GM12864 (cell line): ENCODE measurements at regions not wholly inside any gene's neighbourhood (a gene's known extent, or its start where the extent isn't known, plus 50 kb on each side); places are given as distances from the start of the nearest gene placed in this dataset.

Experiments
- DNase-seq: peaks from one replicate; pipeline ENCODE4 v3.0.0-alpha.2; 2011; ENCODE audit warnings: low read depth
- H3K4me3 ChIP-seq: 2 replicates; pipeline ENCODE4 v1.5.1; 2011; ENCODE audit warnings: mild to moderate bottlenecking, low read depth, low read length, control low read depth
- TF ChIP-seq, protein P1 (sequence below): IDR thresholded peaks from 2 replicates; pipeline ENCODE4 v1.5.1; 2011; ENCODE audit warnings: low read depth, mild to moderate bottlenecking, moderate library complexity, low read length, control low read depth, inconsistent platforms; ENCODE audit errors: missing control alignments

DNA sequence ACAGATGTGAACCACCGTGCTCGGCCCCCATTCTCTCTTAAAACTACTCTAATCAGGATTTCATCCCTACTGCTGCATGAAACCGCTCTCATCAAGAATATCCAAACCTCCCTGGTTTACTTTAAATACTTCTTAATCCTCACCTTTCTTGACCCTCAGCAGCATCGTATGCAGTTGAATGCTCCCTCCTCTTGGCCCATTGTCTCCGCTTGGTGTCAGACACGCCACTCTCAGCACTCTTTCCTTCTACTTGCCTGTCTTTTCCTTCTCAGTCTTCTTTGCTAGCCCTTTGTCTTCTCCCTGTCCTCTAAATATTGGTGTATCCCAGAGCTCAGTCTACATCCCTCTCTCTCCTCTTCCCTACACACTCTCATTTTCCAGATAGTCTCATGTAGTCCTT is 314.9 kb downstream of the MRPL39 start:
- TF ChIP-seq, protein P1, sequence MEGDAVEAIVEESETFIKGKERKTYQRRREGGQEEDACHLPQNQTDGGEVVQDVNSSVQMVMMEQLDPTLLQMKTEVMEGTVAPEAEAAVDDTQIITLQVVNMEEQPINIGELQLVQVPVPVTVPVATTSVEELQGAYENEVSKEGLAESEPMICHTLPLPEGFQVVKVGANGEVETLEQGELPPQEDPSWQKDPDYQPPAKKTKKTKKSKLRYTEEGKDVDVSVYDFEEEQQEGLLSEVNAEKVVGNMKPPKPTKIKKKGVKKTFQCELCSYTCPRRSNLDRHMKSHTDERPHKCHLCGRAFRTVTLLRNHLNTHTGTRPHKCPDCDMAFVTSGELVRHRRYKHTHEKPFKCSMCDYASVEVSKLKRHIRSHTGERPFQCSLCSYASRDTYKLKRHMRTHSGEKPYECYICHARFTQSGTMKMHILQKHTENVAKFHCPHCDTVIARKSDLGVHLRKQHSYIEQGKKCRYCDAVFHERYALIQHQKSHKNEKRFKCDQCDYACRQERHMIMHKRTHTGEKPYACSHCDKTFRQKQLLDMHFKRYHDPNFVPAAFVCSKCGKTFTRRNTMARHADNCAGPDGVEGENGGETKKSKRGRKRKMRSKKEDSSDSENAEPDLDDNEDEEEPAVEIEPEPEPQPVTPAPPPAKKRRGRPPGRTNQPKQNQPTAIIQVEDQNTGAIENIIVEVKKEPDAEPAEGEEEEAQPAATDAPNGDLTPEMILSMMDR = no peak
- no peak for DNase-seq
- H3K4me3 ChIP-seq = no peak overlapping the region

DNA sequence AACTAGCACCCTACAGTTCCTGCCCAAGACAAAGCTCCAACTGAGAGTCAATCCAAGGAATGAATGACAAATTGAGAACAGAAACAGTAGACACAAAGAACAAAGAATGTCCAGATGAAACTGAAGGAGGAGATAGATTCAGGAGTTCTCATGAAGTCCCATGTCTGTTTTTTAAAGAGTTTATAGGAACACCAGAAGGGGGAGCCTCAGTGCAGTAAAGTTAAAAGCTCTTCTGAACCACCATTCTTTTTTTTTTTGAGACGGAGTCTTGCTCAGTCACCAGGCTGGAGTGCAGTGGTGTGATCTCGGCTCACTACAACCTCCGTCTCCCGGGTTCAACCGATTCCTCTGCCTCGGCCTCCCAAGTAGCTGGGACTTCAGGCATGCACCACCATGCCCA is 323.6 kb downstream of the MRPL39 start:
- H3K4me3 ChIP-seq = no peak overlapping the region
- TF ChIP-seq, protein P1 = peak; percentile 52
- peak; percentile 39 for DNase-seq

DNA sequence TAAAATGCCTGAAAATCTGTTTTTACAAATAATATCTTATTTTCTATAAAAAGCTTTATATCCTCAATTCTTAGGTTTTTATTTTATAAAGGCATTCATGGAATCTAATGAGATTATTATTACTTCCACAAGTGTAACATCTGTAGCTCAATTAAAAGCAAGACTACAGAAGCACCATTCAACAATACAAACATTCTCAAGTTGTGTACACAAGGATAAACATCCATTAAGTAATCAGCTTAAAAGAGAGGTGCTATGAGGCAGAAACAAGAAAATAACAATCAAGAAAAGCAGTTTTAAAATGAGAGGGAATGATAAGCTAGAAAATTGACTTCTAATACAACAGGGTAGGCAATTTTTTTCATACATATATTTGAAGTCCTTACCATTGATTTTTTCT is 326.1 kb downstream of the MRPL39 start:
- H3K4me3 ChIP-seq = no peak overlapping the region
- DNase-seq = no peak
- TF ChIP-seq, protein P1 = no peak

DNA sequence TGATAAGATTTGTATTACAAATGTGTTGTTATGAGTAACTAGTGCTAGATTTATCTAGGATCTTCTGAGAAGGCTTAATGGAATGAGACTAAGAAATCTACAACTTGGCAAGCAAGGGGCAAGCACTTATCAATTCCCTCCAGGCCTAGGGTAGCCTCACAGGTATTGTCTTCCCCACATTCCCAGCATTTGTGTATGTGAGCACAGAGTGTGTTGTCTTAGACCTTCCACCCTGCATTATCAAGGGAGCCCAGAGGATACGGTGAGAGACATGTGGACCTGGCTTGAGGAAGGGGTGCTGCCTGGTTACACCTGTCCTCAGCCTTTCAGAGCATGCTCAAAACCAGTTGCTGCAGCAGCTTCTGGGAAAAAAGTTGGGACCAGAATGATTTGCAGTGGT is 327.2 kb downstream of the MRPL39 start:
- TF ChIP-seq, protein P1 = no peak
- DNase-seq = no peak
- H3K4me3 ChIP-seq = no peak overlapping the region

DNA sequence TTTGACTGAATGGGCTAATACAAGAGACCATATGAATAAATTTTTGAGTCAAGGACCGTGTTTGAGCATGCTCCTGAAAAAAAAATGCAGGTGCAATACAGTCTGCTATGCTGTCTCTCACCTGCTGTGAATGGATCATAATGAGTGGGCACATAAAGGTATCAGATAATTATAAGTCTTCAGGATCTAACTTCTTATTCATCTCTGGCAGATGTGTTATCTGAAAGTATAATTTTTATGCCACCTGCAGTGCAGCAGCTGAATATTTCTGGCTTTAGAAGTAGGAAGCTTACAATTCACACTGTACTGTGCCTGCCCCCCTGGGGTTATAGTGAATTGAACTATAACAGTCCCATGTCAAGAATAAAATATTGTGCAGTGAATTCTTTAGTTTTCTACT is 333.3 kb downstream of the MRPL39 start:
- TF ChIP-seq, protein P1 = no peak
- H3K4me3 ChIP-seq = no peak overlapping the region
- DNase-seq = no peak

DNA sequence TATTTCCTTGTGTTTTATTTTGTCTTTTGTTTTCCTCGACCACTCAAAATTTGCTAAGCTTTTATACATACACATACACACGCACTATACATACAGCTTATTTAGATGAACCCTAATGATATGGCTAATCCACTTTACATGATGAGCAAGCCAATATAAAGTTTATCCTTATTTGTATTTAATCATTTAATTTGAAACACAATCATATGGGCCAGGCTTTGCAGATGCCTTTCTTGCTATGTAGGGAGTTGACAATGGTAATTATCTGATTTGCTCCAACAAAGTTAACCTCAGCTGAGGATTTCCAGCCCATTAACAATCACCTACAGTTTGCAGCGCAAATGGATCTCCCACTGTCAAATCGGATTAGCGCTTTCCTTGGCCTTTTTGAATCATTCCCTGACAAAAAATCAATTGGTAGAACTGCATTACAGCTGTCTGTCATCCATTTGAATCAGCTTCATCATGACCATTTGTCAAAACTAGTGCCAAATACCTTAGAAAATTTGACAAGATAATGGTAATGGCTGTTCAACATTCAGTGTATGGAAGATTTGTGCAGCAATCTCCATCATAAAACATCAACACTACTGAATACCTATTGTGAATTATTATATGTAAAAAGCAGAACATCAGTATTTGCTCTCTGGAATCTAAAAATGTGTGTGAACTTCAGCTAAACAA is 352.6 kb downstream of the MRPL39 start:
- TF ChIP-seq, protein P1 = no peak
- no peak overlapping the region for H3K4me3 ChIP-seq
- no peak for DNase-seq

DNA sequence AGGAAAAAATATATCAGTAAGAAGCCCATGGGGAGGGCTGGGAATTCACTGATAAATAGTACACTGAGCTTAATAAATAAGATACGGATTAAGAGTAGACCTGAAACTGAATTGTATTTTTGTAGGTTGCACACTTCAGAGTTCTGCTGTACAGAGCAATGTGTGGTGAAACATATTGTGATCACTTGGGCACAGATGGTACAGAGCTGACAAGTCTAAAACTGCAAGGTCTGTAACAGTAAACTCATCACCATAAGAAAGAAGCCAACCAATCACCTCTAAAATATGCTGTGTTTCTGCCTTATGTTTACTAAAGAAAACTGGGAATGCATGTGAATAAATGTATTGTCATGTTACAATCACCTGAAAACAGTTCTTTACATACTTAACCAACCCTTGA is 360.7 kb downstream of the MRPL39 start:
- no peak overlapping the region for H3K4me3 ChIP-seq
- TF ChIP-seq, protein P1 = no peak
- no peak for DNase-seq
